ENCODE measurements at regions not wholly inside any gene's neighbourhood (a gene's known extent, or its start where the extent isn't known, plus 50 kb on each side); places are given as distances from the start of the nearest gene placed in this dataset.

DNA sequence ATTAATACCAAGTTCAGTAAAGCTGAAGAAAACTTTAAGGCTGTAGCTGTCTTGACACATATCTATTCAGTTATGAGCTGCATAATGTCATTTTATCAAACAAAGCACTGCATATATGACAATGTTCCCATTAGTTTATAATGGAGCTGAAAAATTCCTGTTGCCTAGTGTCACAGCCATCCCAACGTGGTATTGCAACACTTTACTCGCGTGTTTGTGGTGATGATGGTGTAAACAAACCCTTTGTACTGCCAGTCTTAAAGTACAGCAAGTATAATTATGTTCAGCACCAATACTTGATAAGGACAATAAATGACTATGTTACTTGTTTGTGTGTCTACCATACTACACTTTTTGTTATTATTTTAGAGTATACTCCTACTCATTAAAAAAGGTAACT is 1415.6 kb upstream of the PCDH7 start:
- Histone ChIP-seq H3K9me3 (ENCODE audit: control insufficient read depth in 3 of 3, low read length in 3 of 3) (no peaks in the 10 kb centered on the region), H3K4me1 (ENCODE audit: control insufficient read depth in 3 of 3, insufficient read depth in 3 of 3, low read length in 3 of 3) (no peaks in the 10 kb centered on the region), H3K27me3 (ENCODE audit: control insufficient read depth in 3 of 3, insufficient read depth in 3 of 3, low read length in 3 of 3) (no peaks in the 10 kb centered on the region), H3K27ac (ENCODE audit: low read depth, low read length) (no peak overlapping the region), H3K4me3 (ENCODE audit: low read length in 3 of 3) (no peak overlapping the region), H3K9ac (ENCODE audit: low read depth in 1 of 3, low read length in 3 of 3) (no peak overlapping the region), H3K36me3 (ENCODE audit: control insufficient read depth in 3 of 3, insufficient read depth in 3 of 3, low read length in 3 of 3) (no peaks in the 10 kb centered on the region)

DNA sequence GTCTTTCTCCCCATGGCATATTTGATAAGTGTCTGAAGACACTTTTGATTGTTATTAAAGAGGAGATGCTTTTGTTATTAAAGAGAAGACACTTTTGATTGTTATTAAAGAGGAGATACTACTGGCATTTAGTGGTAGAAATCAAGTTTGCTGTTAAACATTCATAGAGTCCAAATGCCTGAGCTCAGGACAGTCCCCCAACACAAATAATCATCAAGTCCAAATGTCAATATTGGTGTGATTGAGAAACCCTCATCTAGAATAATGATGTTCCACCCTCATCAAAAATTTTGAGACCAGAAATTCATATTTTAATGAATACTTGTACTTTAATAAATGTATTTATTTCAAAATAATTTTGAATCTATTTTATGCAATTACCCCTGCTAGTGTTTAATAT is 1412.9 kb upstream of the PCDH7 start:
- Histone ChIP-seq H3K9ac (ENCODE audit: low read depth in 1 of 3, low read length in 3 of 3) (no peak overlapping the region), H3K27ac (ENCODE audit: low read depth, low read length) (no peak overlapping the region), H3K4me3 (ENCODE audit: low read length in 3 of 3) (no peak overlapping the region), H3K9me3 (ENCODE audit: control insufficient read depth in 3 of 3, low read length in 3 of 3) (no peaks in the 10 kb centered on the region), H3K4me1 (ENCODE audit: control insufficient read depth in 3 of 3, insufficient read depth in 3 of 3, low read length in 3 of 3) (no peaks in the 10 kb centered on the region), H3K27me3 (ENCODE audit: control insufficient read depth in 3 of 3, insufficient read depth in 3 of 3, low read length in 3 of 3) (no peaks in the 10 kb centered on the region), H3K36me3 (ENCODE audit: control insufficient read depth in 3 of 3, insufficient read depth in 3 of 3, low read length in 3 of 3) (no peaks in the 10 kb centered on the region)

DNA sequence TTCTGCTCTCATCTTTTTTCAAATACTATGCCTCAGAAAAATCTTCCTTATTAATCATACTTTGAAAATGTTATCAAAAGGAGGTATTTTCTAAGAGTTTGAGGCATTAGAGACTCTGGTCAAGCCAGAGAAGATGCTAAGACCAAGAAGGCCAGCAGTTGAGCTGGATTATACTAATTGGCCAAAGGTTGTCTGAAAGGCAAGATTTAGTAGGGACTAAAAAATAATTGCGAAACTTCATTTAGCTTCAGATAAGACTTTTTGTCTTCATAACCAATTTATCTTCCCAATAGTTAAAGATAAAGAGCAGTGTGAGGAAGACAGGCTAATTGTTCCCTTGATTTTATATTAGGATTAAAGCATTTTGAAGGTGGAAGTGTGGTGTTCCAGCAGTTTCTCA is 1412.4 kb upstream of the PCDH7 start:
- Histone ChIP-seq H3K9me3 (ENCODE audit: control insufficient read depth in 3 of 3, low read length in 3 of 3) (no peaks in the 10 kb centered on the region), H3K27ac (ENCODE audit: low read depth, low read length) (no peak overlapping the region), H3K4me3 (ENCODE audit: low read length in 3 of 3) (no peak overlapping the region), H3K36me3 (ENCODE audit: control insufficient read depth in 3 of 3, insufficient read depth in 3 of 3, low read length in 3 of 3) (no peaks in the 10 kb centered on the region), H3K9ac (ENCODE audit: low read depth in 1 of 3, low read length in 3 of 3) (no peak overlapping the region), H3K27me3 (ENCODE audit: control insufficient read depth in 3 of 3, insufficient read depth in 3 of 3, low read length in 3 of 3) (no peaks in the 10 kb centered on the region), H3K4me1 (ENCODE audit: control insufficient read depth in 3 of 3, insufficient read depth in 3 of 3, low read length in 3 of 3) (no peaks in the 10 kb centered on the region)

DNA sequence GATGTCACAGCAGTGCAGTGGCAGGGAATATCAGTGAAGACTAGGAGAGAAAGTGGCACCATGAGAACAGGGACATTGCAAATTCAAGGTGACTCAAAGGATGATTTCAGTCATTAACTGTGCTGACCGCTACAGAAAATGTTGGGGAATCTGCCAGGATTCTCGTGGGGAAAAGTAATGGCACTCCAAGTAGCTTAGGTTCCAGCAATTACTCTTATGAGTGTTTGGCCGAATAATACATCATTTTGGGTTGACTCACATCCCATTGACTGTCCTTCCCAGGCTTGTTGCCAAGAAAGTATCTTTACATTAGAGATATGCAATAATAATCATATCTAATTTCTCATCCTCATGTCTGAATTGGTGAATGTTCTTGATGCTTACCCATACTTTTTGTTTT is 1411.1 kb upstream of the PCDH7 start:
- Histone ChIP-seq H3K9me3 (ENCODE audit: control insufficient read depth in 3 of 3, low read length in 3 of 3) (no peaks in the 10 kb centered on the region), H3K27ac (ENCODE audit: low read depth, low read length) (no peak overlapping the region), H3K27me3 (ENCODE audit: control insufficient read depth in 3 of 3, insufficient read depth in 3 of 3, low read length in 3 of 3) (no peaks in the 10 kb centered on the region), H3K4me3 (ENCODE audit: low read length in 3 of 3) (no peak overlapping the region), H3K9ac (ENCODE audit: low read depth in 1 of 3, low read length in 3 of 3) (no peak overlapping the region), H3K4me1 (ENCODE audit: control insufficient read depth in 3 of 3, insufficient read depth in 3 of 3, low read length in 3 of 3) (no peaks in the 10 kb centered on the region), H3K36me3 (ENCODE audit: control insufficient read depth in 3 of 3, insufficient read depth in 3 of 3, low read length in 3 of 3) (no peaks in the 10 kb centered on the region)

DNA sequence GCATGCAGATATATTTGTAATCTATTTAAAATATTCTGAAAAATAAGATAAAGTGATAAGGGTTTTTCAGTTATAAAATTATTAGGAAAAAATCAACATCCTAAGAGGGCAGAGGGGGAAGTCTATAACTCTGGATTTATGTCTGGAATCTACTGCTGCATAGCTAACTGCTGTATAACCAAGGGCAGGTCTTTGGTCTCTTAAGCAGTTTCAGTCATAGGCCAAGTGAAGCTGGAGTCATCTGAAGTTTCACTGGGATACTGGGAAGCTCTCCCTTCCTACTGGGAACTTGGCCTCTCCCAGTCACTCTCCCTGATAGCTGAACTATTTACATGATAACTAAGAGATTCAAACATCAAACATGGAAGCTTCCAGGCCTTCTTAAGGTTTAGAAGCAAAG is 1409.9 kb upstream of the PCDH7 start:
- Histone ChIP-seq H3K27me3 (ENCODE audit: control insufficient read depth in 3 of 3, insufficient read depth in 3 of 3, low read length in 3 of 3) (no peaks in the 10 kb centered on the region), H3K27ac (ENCODE audit: low read depth, low read length) (no peak overlapping the region), H3K4me1 (ENCODE audit: control insufficient read depth in 3 of 3, insufficient read depth in 3 of 3, low read length in 3 of 3) (no peaks in the 10 kb centered on the region), H3K4me3 (ENCODE audit: low read length in 3 of 3) (no peak overlapping the region), H3K9ac (ENCODE audit: low read depth in 1 of 3, low read length in 3 of 3) (no peak overlapping the region), H3K36me3 (ENCODE audit: control insufficient read depth in 3 of 3, insufficient read depth in 3 of 3, low read length in 3 of 3) (no peaks in the 10 kb centered on the region), H3K9me3 (ENCODE audit: control insufficient read depth in 3 of 3, low read length in 3 of 3) (no peaks in the 10 kb centered on the region)

DNA sequence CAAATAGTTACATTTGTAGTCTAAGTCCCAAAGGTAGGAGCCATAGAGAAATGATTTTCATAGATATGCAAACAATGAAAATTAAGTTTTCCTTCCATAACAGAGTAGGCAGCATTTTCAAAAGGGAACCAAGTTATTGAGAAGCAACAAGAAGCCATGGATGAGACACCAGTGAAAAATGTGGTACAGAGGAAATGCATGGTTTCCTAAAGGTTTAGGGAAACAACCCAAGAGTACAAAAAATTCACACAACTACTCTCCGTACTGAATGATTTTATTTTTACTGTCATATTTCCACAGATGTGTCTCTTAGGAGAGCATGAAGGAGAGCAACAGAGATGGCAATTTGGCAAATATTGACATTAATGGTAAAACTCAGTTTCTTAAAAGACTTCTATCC is 1408.9 kb upstream of the PCDH7 start:
- Histone ChIP-seq H3K27ac (ENCODE audit: low read depth, low read length) (no peak overlapping the region), H3K4me3 (ENCODE audit: low read length in 3 of 3) (no peak overlapping the region), H3K4me1 (ENCODE audit: control insufficient read depth in 3 of 3, insufficient read depth in 3 of 3, low read length in 3 of 3) (no peaks in the 10 kb centered on the region), H3K27me3 (ENCODE audit: control insufficient read depth in 3 of 3, insufficient read depth in 3 of 3, low read length in 3 of 3) (no peaks in the 10 kb centered on the region), H3K9ac (ENCODE audit: low read depth in 1 of 3, low read length in 3 of 3) (no peak overlapping the region), H3K36me3 (ENCODE audit: control insufficient read depth in 3 of 3, insufficient read depth in 3 of 3, low read length in 3 of 3) (no peaks in the 10 kb centered on the region), H3K9me3 (ENCODE audit: control insufficient read depth in 3 of 3, low read length in 3 of 3) (no peaks in the 10 kb centered on the region)

DNA sequence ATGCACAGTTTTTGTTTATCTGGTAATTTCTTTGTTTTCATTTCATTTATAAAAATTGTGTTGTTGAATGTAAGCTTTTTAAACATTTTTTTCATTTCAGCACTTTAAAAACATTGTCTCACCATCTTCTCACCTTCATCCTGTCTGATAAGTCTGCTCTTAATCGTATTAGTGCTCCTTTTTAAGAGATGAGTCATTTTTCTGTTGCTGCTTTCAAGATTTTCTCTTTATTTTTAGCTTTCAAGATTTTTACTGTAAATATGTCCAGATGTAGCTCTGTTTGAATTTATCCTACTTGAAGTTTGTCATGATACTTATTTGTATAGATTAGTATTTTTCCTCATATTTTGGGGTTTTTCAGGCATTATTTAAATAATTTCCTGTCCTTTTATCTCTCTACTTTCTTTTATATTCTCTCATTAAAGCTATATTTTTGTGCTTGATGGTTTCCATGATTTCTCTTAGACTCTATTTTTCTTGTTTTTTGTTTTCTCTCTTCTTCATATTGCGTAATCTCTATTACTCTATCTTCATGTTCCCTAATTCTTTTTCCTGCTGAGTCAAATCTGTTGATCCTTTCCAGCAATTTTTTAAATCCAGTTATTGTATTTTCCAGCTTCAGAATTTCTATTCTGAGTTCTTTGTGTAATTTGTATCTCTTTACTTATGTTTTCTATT is 1400.4 kb upstream of the PCDH7 start:
- H3K36me3 ChIP-seq (ENCODE audit: control insufficient read depth in 3 of 3, insufficient read depth in 3 of 3, low read length in 3 of 3), result no peaks in the 10 kb centered on the region
- no peak overlapping the region for H3K9ac ChIP-seq (ENCODE audit: low read depth in 1 of 3, low read length in 3 of 3)
- H3K4me1 ChIP-seq (ENCODE audit: control insufficient read depth in 3 of 3, insufficient read depth in 3 of 3, low read length in 3 of 3), result no peaks in the 10 kb centered on the region
- H3K4me3 ChIP-seq (ENCODE audit: low read length in 3 of 3), result no peak overlapping the region
- no peaks in the 10 kb centered on the region for H3K27me3 ChIP-seq (ENCODE audit: control insufficient read depth in 3 of 3, insufficient read depth in 3 of 3, low read length in 3 of 3)
- H3K27ac ChIP-seq (ENCODE audit: low read depth, low read length), result no peak overlapping the region
- H3K9me3 ChIP-seq (ENCODE audit: control insufficient read depth in 3 of 3, low read length in 3 of 3), result no peaks in the 10 kb centered on the region

DNA sequence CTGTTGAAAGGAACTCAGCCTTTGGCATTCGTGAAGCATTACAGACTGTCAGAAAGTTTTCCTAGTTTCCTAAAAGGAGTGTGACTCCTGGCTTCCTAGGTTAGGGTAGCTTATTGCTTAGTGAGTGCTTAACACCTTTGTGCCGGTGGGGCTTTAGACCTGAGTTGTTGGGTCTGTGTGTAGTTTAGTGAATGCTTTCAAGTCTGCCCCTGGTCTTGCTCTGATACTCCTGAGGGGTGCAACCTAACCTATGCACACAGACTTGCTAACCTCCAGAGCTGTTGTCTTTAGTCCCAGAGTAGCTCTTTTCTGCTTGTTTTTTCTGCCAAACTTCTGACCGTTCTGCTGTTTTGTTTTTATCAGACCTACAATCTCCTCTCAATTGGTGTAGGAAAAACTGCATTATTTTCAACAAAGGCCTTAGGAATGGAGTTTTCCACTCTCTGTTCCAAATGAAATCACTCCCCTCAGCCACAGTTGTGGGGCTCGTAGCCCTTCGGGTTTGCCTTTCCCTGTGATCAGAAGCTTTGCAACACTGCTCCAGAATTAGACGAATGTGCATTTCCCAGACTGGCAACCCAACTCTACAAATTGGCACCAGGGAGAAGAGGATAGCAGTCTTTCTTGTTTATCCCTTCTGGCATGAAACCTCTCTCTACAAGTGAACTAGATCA is 1399.1 kb upstream of the PCDH7 start:
- H3K27ac ChIP-seq (ENCODE audit: low read depth, low read length), result no peak overlapping the region
- H3K9me3 ChIP-seq (ENCODE audit: control insufficient read depth in 3 of 3, low read length in 3 of 3), result no peaks in the 10 kb centered on the region
- no peak overlapping the region for H3K9ac ChIP-seq (ENCODE audit: low read depth in 1 of 3, low read length in 3 of 3)
- H3K36me3 ChIP-seq (ENCODE audit: control insufficient read depth in 3 of 3, insufficient read depth in 3 of 3, low read length in 3 of 3), result no peaks in the 10 kb centered on the region
- H3K4me3 ChIP-seq (ENCODE audit: low read length in 3 of 3), result no peak overlapping the region
- no peaks in the 10 kb centered on the region for H3K4me1 ChIP-seq (ENCODE audit: control insufficient read depth in 3 of 3, insufficient read depth in 3 of 3, low read length in 3 of 3)
- H3K27me3 ChIP-seq (ENCODE audit: control insufficient read depth in 3 of 3, insufficient read depth in 3 of 3, low read length in 3 of 3), result no peaks in the 10 kb centered on the region

DNA sequence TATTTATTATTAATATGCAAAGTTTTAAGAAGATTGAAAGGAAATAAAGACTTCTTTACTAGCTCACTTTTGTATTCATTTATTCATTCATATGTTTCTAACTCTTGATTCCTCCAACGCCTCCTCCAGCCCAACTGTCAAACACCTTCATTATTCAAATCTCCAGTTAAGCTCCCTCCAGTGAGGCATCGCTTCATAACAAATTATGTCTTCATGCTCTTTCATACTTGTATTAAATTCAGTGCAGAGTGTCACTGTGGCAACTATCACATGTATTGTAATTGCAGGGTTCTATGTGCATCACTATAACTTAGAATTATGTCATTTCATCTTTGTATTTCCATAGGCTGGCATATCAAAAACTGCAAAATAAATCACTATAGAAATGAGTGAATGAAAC is 1394.2 kb upstream of the PCDH7 start:
- Histone ChIP-seq H3K4me3 (ENCODE audit: low read length in 3 of 3) (no peak overlapping the region), H3K9me3 (ENCODE audit: control insufficient read depth in 3 of 3, low read length in 3 of 3) (no peaks in the 10 kb centered on the region), H3K36me3 (ENCODE audit: control insufficient read depth in 3 of 3, insufficient read depth in 3 of 3, low read length in 3 of 3) (no peaks in the 10 kb centered on the region), H3K9ac (ENCODE audit: low read depth in 1 of 3, low read length in 3 of 3) (no peak overlapping the region), H3K4me1 (ENCODE audit: control insufficient read depth in 3 of 3, insufficient read depth in 3 of 3, low read length in 3 of 3) (no peaks in the 10 kb centered on the region), H3K27me3 (ENCODE audit: control insufficient read depth in 3 of 3, insufficient read depth in 3 of 3, low read length in 3 of 3) (no peaks in the 10 kb centered on the region), H3K27ac (ENCODE audit: low read depth, low read length) (no peak overlapping the region)

DNA sequence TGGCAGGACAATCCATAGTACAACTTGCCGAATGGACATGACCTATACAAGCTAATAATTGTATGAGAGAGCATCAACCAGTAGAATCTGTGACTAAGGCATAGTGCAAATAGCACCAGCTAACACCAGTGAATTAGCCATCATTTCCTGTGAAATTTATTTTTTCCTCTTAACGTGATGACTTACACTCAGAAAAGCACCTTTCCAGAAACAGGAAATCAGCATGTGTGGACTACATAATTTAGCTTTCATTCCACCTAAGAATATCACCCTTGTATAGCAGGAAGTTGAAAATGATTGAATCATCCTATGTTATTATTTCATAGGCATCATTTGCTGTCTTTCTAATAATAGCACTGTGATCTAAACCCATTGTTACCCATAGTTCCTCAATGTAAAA is 1393.4 kb upstream of the PCDH7 start:
- Histone ChIP-seq H3K9ac (ENCODE audit: low read depth in 1 of 3, low read length in 3 of 3) (no peak overlapping the region), H3K27ac (ENCODE audit: low read depth, low read length) (no peak overlapping the region), H3K4me3 (ENCODE audit: low read length in 3 of 3) (no peak overlapping the region), H3K9me3 (ENCODE audit: control insufficient read depth in 3 of 3, low read length in 3 of 3) (no peaks in the 10 kb centered on the region), H3K36me3 (ENCODE audit: control insufficient read depth in 3 of 3, insufficient read depth in 3 of 3, low read length in 3 of 3) (no peaks in the 10 kb centered on the region), H3K4me1 (ENCODE audit: control insufficient read depth in 3 of 3, insufficient read depth in 3 of 3, low read length in 3 of 3) (no peaks in the 10 kb centered on the region), H3K27me3 (ENCODE audit: control insufficient read depth in 3 of 3, insufficient read depth in 3 of 3, low read length in 3 of 3) (no peaks in the 10 kb centered on the region)
